ENCODE measurements at regions not wholly inside any gene's neighbourhood (a gene's known extent, or its start where the extent isn't known, plus 50 kb on each side); places are given as distances from the start of the nearest gene placed in this dataset.

- Mint-ChIP-seq H3K27ac (no peak overlapping the region), H3K4me3 (no peak overlapping the region), H3K4me1 (no peaks in the 10 kb centered on the region), H3K9me3 (peaks cover 0 to 11% (median 4%) of the 10 kb centered on the region in 7 donors), H3K36me3 (no peaks in the 10 kb centered on the region), H3K27me3 (peaks cover 0 to 7% (median 0%) of the 10 kb centered on the region in 3 donors)
- ATAC-seq (ENCODE audit: low read depth in 2 of 2): no peak
- no peak for DNase-seq
Observed at GRCh38 chr11:15412054-15412453, 297.3 kb downstream of the INSC start.

- H3K27me3 Mint-ChIP-seq: peaks cover 0 to 5% (median 0%) of the 10 kb centered on the region in 3 donors
- peaks cover 0 to 5% (median 3%) of the 10 kb centered on the region in 7 donors for H3K9me3 Mint-ChIP-seq
- ATAC-seq (ENCODE audit: low read depth in 2 of 2) (no peak), DNase-seq (no peak)
- no peaks in the 10 kb centered on the region for H3K4me1 Mint-ChIP-seq
- H3K4me3 Mint-ChIP-seq: no peak overlapping the region
- H3K27ac Mint-ChIP-seq: no peak overlapping the region
- H3K36me3 Mint-ChIP-seq: no peaks in the 10 kb centered on the region
Observed at GRCh38 chr11:15418921-15419320, 304.2 kb downstream of the INSC start.

- Mint-ChIP-seq H3K9me3 (peaks cover 0 to 4% (median 3%) of the 10 kb centered on the region in 7 donors), H3K27ac (no peak overlapping the region), H3K27me3 (peaks cover 0 to 4% (median 0%) of the 10 kb centered on the region in 3 donors), H3K4me3 (no peak overlapping the region), H3K4me1 (no peaks in the 10 kb centered on the region), H3K36me3 (no peaks in the 10 kb centered on the region)
- DNase-seq (no peak), ATAC-seq (ENCODE audit: low read depth in 2 of 2) (no peak)
Observed at GRCh38 chr11:15419696-15420095, 305.0 kb downstream of the INSC start.

- H3K9me3 Mint-ChIP-seq: peaks cover 0 to 9% (median 0%) of the 10 kb centered on the region in 7 donors
- no peaks in the 10 kb centered on the region for H3K27me3 Mint-ChIP-seq
- H3K4me1 Mint-ChIP-seq: no peaks in the 10 kb centered on the region
- no peak overlapping the region for H3K27ac Mint-ChIP-seq
- DNase-seq (no peak), ATAC-seq (ENCODE audit: low read depth in 2 of 2) (no peak)
- no peak overlapping the region for H3K4me3 Mint-ChIP-seq
- H3K36me3 Mint-ChIP-seq: no peaks in the 10 kb centered on the region
Observed at GRCh38 chr11:15430381-15430780, 315.7 kb downstream of the INSC start.

GRCh38 chr11:15434529-15434928, 319.8 kb downstream of the INSC start:
- no peak for DNase-seq
- no peaks in the 10 kb centered on the region for H3K27me3 Mint-ChIP-seq
- H3K4me1 Mint-ChIP-seq: no peaks in the 10 kb centered on the region
- H3K36me3 Mint-ChIP-seq: no peaks in the 10 kb centered on the region
- no peak overlapping the region for H3K4me3 Mint-ChIP-seq
- no peak for ATAC-seq (ENCODE audit: low read depth in 2 of 2)
- H3K27ac Mint-ChIP-seq: no peak overlapping the region
- peaks cover 0 to 12% (median 1%) of the 10 kb centered on the region in 7 donors for H3K9me3 Mint-ChIP-seq

GRCh38 chr11:15446315-15446714, 331.6 kb downstream of the INSC start:
- H3K36me3 Mint-ChIP-seq: no peaks in the 10 kb centered on the region

GRCh38 chr11:15446929-15447328, 332.2 kb downstream of the INSC start:
- ATAC-seq (ENCODE audit: low read depth in 2 of 2) (no peak), DNase-seq (no peak)
- Mint-ChIP-seq H3K4me3 (no peak overlapping the region), H3K36me3 (no peaks in the 10 kb centered on the region), H3K27me3 (no peaks in the 10 kb centered on the region), H3K27ac (no peak overlapping the region), H3K4me1 (no peaks in the 10 kb centered on the region), H3K9me3 (peaks cover 0 to 15% (median 2%) of the 10 kb centered on the region in 7 donors)

More at GRCh38 chr11:15446315-15446714, 331.6 kb downstream of the INSC start:
- no peak overlapping the region for H3K27ac Mint-ChIP-seq
- H3K9me3 Mint-ChIP-seq: peaks cover 0 to 11% (median 2%) of the 10 kb centered on the region in 7 donors
- H3K4me1 Mint-ChIP-seq: no peaks in the 10 kb centered on the region
- DNase-seq: no peak
- H3K27me3 Mint-ChIP-seq: no peaks in the 10 kb centered on the region
- ATAC-seq (ENCODE audit: low read depth in 2 of 2): no peak
- H3K4me3 Mint-ChIP-seq: no peak overlapping the region

GRCh38 chr11:15451713-15452112, 337.0 kb downstream of the INSC start:
- no peaks in the 10 kb centered on the region for H3K27me3 Mint-ChIP-seq
- no peaks in the 10 kb centered on the region for H3K36me3 Mint-ChIP-seq
- no peaks in the 10 kb centered on the region for H3K4me1 Mint-ChIP-seq
- peaks cover 3 to 31% (median 10%) of the 10 kb centered on the region in 7 donors for H3K9me3 Mint-ChIP-seq
- no peak for DNase-seq
- ATAC-seq (ENCODE audit: low read depth in 2 of 2): no peak
- no peak overlapping the region for H3K4me3 Mint-ChIP-seq
- no peak overlapping the region for H3K27ac Mint-ChIP-seq

- no peak for ATAC-seq (ENCODE audit: low read depth in 2 of 2)
- no peaks in the 10 kb centered on the region for H3K4me1 Mint-ChIP-seq
- H3K9me3 Mint-ChIP-seq: peaks cover 5 to 31% (median 10%) of the 10 kb centered on the region in 7 donors
- no peak for DNase-seq
- no peaks in the 10 kb centered on the region for H3K36me3 Mint-ChIP-seq
- no peaks in the 10 kb centered on the region for H3K27me3 Mint-ChIP-seq
- no peak overlapping the region for H3K27ac Mint-ChIP-seq
- H3K4me3 Mint-ChIP-seq: no peak overlapping the region
Observed at GRCh38 chr11:15453211-15453765, 338.6 kb downstream of the INSC start.

GRCh38 chr11:15468466-15468865, 353.7 kb downstream of the INSC start:
- Mint-ChIP-seq H3K27ac (no peak overlapping the region), H3K27me3 (peaks cover 0 to 4% (median 3%) of the 10 kb centered on the region in 3 donors), H3K9me3 (peaks cover 0 to 4% (median 0%) of the 10 kb centered on the region in 7 donors), H3K4me3 (no peak overlapping the region), H3K36me3 (no peaks in the 10 kb centered on the region), H3K4me1 (no peaks in the 10 kb centered on the region)
- ATAC-seq (ENCODE audit: low read depth in 2 of 2) (no peak), DNase-seq (no peak)

- H3K27me3 Mint-ChIP-seq: peaks cover 0 to 5% (median 3%) of the 10 kb centered on the region in 3 donors
- no peak for DNase-seq
- no peak overlapping the region for H3K27ac Mint-ChIP-seq
- H3K4me1 Mint-ChIP-seq: no peaks in the 10 kb centered on the region
- H3K4me3 Mint-ChIP-seq: no peak overlapping the region
- H3K9me3 Mint-ChIP-seq: peaks cover 0 to 4% (median 0%) of the 10 kb centered on the region in 7 donors
- no peaks in the 10 kb centered on the region for H3K36me3 Mint-ChIP-seq
- no peak for ATAC-seq (ENCODE audit: low read depth in 2 of 2)
Observed at GRCh38 chr11:15471048-15471894, 356.5 kb downstream of the INSC start.

GRCh38 chr11:15471895-15472799, 357.4 kb downstream of the INSC start:
- Mint-ChIP-seq H3K4me1 (no peaks in the 10 kb centered on the region), H3K27me3 (peaks cover 0 to 5% (median 2%) of the 10 kb centered on the region in 3 donors), H3K36me3 (no peaks in the 10 kb centered on the region), H3K4me3 (no peak overlapping the region), H3K9me3 (peaks cover 0 to 4% (median 0%) of the 10 kb centered on the region in 7 donors), H3K27ac (no peak overlapping the region)
- DNase-seq (no peak), ATAC-seq (ENCODE audit: low read depth in 2 of 2) (no peak)
